ENCODE measurements at regions not wholly inside any gene's neighbourhood (a gene's known extent, or its start where the extent isn't known, plus 50 kb on each side); places are given as distances from the start of the nearest gene placed in this dataset.

DNA sequence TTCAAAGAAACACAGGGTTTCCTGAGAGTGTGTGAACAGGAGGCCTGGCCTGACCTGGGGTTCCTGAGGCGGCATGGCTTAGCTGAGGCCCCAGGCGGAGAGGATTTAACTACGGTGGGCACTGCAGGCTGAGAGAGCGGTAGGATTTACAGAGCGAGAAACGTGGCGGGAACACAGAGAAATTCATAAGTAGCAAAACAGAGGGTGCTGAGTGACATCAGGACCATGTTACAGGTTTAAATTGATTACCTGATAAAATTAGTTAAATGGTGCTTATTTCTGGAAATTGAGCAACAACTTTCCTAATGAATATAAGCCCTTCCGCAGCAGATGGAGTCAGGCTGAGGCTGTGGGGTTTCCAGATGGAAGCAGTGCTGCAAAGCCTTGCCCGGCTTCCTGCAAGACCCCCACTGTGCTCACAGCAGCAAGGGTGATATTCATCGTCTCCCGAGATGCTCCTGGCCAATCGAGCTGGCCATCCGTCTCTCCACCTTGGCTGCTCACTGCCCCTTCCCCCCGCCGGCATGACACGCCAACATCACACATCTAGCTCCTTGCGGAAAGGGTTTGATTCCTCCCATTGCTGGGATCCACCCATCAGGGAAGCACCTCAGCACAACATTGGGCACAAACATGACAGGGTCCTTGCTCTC is 69.4 kb upstream of the MORC3 start:
- WGBS (ENCODE audit: low lambda C conversion rate), result 93% methylated on average over 15 of the region's 17 CpGs
- no TSS peak for BruUV-seq (replicated peaks)
- H3K27ac ChIP-seq (ENCODE audit: extremely low read length, insufficient read depth, low read length), result no peak overlapping the region
- POLR2A ChIA-PET, result no interaction called here
- peaks cover 19% of the 10 kb centered on the region for H3K4me1 ChIP-seq (ENCODE audit: insufficient read depth, low read length)
- no peak overlapping the region for H3K9ac ChIP-seq (ENCODE audit: insufficient read depth, low read depth, low read length)
- no peaks in the 10 kb centered on the region for H3K79me2 ChIP-seq (ENCODE audit: insufficient read depth, low read length)
- H3K9me3 ChIP-seq (ENCODE audit: low read length), result no peaks in the 10 kb centered on the region
- no peak for TF ChIP-seq ZFP36L1 (CRISPR knock-in tag; IDR thresholded peaks at IDR 0.05)
- TF ChIP-seq DNMT1 (CRISPR knock-in tag; IDR thresholded peaks at IDR 0.05), result no peak
- no peak for TF ChIP-seq NFKB2 (CRISPR knock-in tag; IDR thresholded peaks at IDR 0.05; ENCODE audit: borderline replicate concordance)
- TF ChIP-seq CHCHD3 (CRISPR knock-in tag; IDR thresholded peaks at IDR 0.05), result no peak
- no peak for TF ChIP-seq ZNF773 (CRISPR knock-in tag; IDR thresholded peaks at IDR 0.05; ENCODE audit: borderline replicate concordance)
- TF ChIP-seq ZNF530 (CRISPR knock-in tag; IDR thresholded peaks at IDR 0.05; ENCODE audit: low read depth), result no peak
- no peak for TF ChIP-seq ZNF496 (CRISPR knock-in tag; IDR thresholded peaks at IDR 0.05; ENCODE audit: insufficient replicate concordance)
- no peak for TF ChIP-seq U2AF2 (IDR thresholded peaks at IDR 0.05; ENCODE audit: low read depth, low read length)
- no peak for TF ChIP-seq ZNF75D (CRISPR knock-in tag; IDR thresholded peaks at IDR 0.05; ENCODE audit: borderline replicate concordance)
- H4K20me1 ChIP-seq (ENCODE audit: insufficient read depth, low read length), result no peaks in the 10 kb centered on the region
- H3K36me3 ChIP-seq (replicated peaks in 1 of 2; ENCODE audit: control insufficient read depth in 1 of 2, insufficient read depth in 2 of 2, low read length in 2 of 2), result peaks cover 1 to 12% of the 10 kb centered on the region in 2 experiments; a peak in 4 of 5 replicates
- CTCF ChIA-PET (ENCODE audit: low intra/inter-chr PET ratio, low total read pairs), result no interaction called here
- DNase-seq (ENCODE audit: low spot score) (no peak), FAIRE-seq (no peak), ATAC-seq (no peak)
- intact Hi-C loops (cut with micrococcal nuclease; ENCODE audit: unreplicated experiment), result no loop called here
- no peaks in the 10 kb centered on the region for H3K27me3 ChIP-seq (ENCODE audit: control insufficient read depth in 1 of 2, insufficient read depth in 2 of 2, low read length in 2 of 2)
- no peak overlapping the region for H3K4me3 ChIP-seq (replicated peaks in 1 of 3; ENCODE audit: insufficient read depth in 1 of 3, low read depth in 2 of 3, low read length in 3 of 3)
- no peak overlapping the region for H3K4me2 ChIP-seq (ENCODE audit: low read depth, low read length)
- no peak overlapping the region for H2AFZ ChIP-seq (ENCODE audit: low read length)
- in situ Hi-C loops (cut with HindIII; ENCODE audit: extremely low pct_ligation_motif_present, low pct_unique_long_range_greater_than_20kb), result no loop called here

All from HepG2 (cell line).